HL-60 (cell line): ENCODE measurements at regions not wholly inside any gene's neighbourhood (a gene's known extent, or its start where the extent isn't known, plus 50 kb on each side); places are given as distances from the start of the nearest gene placed in this dataset.

Experiments
- DNase-seq, 2 experiments: peaks; one replicate each; pipeline ENCODE4 v3.0.0-alpha.2; 2010 to 2020; ENCODE audit warnings: low read depth in 1 of 2, low spot score in 1 of 2
- H3K27ac ChIP-seq: fragments of 250-450 bp; sonication (Bioruptor Pico); replicated peaks from 2 replicates; pipeline ENCODE4 v1.5.1; 2020; ENCODE audit warnings: mild to moderate bottlenecking, moderate library complexity
- H3K27me3 ChIP-seq: fragments of 250-450 bp; sonication (Bioruptor Pico); 2 replicates; pipeline ENCODE4 v1.5.1; 2021; ENCODE audit warnings: mild to moderate bottlenecking, moderate library complexity; ENCODE audit not compliant: insufficient read depth, poor library complexity, severe bottlenecking
- H3K4me3 ChIP-seq: replicated peaks from 2 replicates; pipeline ENCODE4 v1.5.1; 2011; ENCODE audit warnings: mild to moderate bottlenecking, control low read depth, low read length; ENCODE audit not compliant: insufficient read depth
- GABPA ChIP-seq: IDR thresholded peaks from 2 replicates; pipeline ENCODE4 v1.6.1; 2012; ENCODE audit warnings: low read depth
- POLR2AphosphoS5 ChIP-seq: IDR thresholded peaks from 2 replicates; pipeline ENCODE4 v1.6.1; 2012; ENCODE audit warnings: low read depth
- SPI1 ChIP-seq: IDR thresholded peaks from 2 replicates; pipeline ENCODE4 v1.6.1; 2012; ENCODE audit warnings: low read depth, mild to moderate bottlenecking, borderline replicate concordance
- TF ChIP-seq, protein P1 (sequence below): IDR thresholded peaks from 2 replicates; pipeline ENCODE4 v1.6.1; 2012; ENCODE audit warnings: low read depth; ENCODE audit not compliant: insufficient replicate concordance
- TF ChIP-seq, protein P2 (sequence below): IDR thresholded peaks from one replicate; pipeline ENCODE4 v1.5.1; 2011; ENCODE audit warnings: low read length, control low read depth, inconsistent platforms; ENCODE audit not compliant: insufficient read depth

DNA sequence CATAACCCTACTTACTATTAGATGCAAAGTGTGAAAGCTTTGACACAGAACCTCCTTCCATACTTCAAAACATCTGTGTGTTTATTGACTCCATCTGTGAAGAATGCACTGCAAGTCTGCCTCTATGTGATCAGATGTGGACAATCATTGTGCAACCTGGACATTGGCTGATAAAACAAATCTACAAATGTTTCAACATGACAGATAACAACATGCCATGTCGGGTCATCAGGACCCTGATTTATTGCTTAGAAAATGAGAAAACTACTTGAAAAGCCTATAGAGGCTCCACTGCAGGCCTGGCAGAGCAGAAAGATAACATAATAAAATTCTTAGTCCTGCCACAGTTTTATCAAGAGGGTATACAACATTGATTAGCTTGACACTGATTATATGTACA is 1286.4 kb downstream of the GRIK2 start:
- H3K27me3 ChIP-seq = no peaks in the 10 kb centered on the region
- DNase-seq = no peak
- H3K4me3 ChIP-seq = no peak overlapping the region
- no peak overlapping the region for H3K27ac ChIP-seq
- no peak for TF ChIP-seq SPI1
- TF ChIP-seq POLR2AphosphoS5 = no peak
- TF ChIP-seq, protein P1, sequence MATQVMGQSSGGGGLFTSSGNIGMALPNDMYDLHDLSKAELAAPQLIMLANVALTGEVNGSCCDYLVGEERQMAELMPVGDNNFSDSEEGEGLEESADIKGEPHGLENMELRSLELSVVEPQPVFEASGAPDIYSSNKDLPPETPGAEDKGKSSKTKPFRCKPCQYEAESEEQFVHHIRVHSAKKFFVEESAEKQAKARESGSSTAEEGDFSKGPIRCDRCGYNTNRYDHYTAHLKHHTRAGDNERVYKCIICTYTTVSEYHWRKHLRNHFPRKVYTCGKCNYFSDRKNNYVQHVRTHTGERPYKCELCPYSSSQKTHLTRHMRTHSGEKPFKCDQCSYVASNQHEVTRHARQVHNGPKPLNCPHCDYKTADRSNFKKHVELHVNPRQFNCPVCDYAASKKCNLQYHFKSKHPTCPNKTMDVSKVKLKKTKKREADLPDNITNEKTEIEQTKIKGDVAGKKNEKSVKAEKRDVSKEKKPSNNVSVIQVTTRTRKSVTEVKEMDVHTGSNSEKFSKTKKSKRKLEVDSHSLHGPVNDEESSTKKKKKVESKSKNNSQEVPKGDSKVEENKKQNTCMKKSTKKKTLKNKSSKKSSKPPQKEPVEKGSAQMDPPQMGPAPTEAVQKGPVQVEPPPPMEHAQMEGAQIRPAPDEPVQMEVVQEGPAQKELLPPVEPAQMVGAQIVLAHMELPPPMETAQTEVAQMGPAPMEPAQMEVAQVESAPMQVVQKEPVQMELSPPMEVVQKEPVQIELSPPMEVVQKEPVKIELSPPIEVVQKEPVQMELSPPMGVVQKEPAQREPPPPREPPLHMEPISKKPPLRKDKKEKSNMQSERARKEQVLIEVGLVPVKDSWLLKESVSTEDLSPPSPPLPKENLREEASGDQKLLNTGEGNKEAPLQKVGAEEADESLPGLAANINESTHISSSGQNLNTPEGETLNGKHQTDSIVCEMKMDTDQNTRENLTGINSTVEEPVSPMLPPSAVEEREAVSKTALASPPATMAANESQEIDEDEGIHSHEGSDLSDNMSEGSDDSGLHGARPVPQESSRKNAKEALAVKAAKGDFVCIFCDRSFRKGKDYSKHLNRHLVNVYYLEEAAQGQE = no peak
- TF ChIP-seq GABPA = no peak
- TF ChIP-seq, protein P2, sequence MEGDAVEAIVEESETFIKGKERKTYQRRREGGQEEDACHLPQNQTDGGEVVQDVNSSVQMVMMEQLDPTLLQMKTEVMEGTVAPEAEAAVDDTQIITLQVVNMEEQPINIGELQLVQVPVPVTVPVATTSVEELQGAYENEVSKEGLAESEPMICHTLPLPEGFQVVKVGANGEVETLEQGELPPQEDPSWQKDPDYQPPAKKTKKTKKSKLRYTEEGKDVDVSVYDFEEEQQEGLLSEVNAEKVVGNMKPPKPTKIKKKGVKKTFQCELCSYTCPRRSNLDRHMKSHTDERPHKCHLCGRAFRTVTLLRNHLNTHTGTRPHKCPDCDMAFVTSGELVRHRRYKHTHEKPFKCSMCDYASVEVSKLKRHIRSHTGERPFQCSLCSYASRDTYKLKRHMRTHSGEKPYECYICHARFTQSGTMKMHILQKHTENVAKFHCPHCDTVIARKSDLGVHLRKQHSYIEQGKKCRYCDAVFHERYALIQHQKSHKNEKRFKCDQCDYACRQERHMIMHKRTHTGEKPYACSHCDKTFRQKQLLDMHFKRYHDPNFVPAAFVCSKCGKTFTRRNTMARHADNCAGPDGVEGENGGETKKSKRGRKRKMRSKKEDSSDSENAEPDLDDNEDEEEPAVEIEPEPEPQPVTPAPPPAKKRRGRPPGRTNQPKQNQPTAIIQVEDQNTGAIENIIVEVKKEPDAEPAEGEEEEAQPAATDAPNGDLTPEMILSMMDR = no peak

DNA sequence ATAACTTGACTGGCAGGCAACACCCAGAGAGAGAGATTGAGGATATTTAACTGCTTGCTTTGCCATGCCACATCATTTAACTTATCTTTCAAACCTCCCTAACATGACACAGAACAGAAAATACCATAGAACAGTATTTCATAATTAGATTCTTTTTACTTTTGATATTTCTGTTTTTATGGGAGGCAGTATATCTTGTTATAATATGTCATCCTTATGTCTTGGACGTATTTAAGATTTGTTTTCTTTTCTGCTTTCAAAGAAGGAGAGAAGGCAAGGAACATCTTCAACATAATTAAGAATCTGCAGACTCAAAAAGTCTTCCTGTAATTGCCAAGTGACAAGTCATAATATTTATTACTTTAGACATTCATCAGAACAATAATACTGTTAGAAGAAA is 1283.7 kb downstream of the GRIK2 start:
- Histone ChIP-seq H3K27ac (no peak overlapping the region), H3K4me3 (no peak overlapping the region), H3K27me3 (no peaks in the 10 kb centered on the region)
- TF ChIP-seq GABPA (no peak), POLR2AphosphoS5 (no peak), SPI1 (no peak)
- TF ChIP-seq, protein P2 = no peak
- TF ChIP-seq, protein P1 = no peak
- DNase-seq = no peak

DNA sequence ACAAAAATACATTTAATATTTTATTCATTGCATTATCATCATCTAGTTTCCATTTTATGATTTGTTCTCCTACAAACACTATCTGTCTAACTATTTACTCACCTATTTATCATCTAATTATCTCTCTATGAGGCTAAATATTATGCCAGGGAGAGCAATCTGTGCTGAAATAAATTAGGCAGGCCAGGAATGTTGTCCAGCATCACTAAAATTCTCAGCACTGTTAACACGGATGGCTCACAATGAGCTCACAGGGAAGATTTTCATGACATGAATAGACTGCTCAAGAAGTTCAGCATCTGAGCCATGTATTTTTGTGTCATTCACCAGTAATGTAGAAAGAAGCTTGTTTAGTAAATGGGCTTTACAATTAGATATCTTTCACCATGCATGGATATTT is 1277.2 kb downstream of the GRIK2 start:
- no peaks in the 10 kb centered on the region for H3K27me3 ChIP-seq
- H3K27ac ChIP-seq = no peak overlapping the region
- TF ChIP-seq, protein P1 = no peak
- TF ChIP-seq, protein P2 = no peak
- TF ChIP-seq SPI1 (no peak), GABPA (no peak), POLR2AphosphoS5 (no peak)
- no peak overlapping the region for H3K4me3 ChIP-seq
- no peak for DNase-seq
